ENCODE measurements at regions not wholly inside any gene's neighbourhood (a gene's known extent, or its start where the extent isn't known, plus 50 kb on each side); places are given as distances from the start of the nearest gene placed in this dataset.

DNA sequence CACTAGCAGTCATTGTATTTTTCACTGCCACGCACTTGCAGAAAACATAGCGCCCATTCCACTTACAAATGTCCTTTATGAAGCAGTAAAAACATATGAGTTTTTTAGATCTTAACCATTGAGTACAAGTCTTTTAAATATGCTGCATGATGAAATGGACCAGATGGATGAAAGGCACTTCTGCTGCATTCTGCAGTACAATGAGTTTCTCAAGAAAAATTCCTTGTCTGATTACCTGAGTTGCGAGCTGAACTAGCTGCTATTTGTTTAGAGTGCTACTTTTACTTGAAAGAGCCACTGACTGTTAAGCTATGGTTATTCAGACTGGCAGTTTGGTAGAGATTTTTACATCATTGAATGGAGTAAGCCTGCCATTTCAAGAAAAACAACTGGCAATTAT, 825.5 kb upstream of the ACVR2A start (continued):
- TF ChIP-seq, protein P1, sequence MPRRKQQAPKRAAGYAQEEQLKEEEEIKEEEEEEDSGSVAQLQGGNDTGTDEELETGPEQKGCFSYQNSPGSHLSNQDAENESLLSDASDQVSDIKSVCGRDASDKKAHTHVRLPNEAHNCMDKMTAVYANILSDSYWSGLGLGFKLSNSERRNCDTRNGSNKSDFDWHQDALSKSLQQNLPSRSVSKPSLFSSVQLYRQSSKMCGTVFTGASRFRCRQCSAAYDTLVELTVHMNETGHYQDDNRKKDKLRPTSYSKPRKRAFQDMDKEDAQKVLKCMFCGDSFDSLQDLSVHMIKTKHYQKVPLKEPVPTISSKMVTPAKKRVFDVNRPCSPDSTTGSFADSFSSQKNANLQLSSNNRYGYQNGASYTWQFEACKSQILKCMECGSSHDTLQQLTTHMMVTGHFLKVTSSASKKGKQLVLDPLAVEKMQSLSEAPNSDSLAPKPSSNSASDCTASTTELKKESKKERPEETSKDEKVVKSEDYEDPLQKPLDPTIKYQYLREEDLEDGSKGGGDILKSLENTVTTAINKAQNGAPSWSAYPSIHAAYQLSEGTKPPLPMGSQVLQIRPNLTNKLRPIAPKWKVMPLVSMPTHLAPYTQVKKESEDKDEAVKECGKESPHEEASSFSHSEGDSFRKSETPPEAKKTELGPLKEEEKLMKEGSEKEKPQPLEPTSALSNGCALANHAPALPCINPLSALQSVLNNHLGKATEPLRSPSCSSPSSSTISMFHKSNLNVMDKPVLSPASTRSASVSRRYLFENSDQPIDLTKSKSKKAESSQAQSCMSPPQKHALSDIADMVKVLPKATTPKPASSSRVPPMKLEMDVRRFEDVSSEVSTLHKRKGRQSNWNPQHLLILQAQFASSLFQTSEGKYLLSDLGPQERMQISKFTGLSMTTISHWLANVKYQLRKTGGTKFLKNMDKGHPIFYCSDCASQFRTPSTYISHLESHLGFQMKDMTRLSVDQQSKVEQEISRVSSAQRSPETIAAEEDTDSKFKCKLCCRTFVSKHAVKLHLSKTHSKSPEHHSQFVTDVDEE (CRISPR knock-in tag; IDR thresholded peaks at IDR 0.05), result no peak
- TF ChIP-seq RARB (CRISPR knock-in tag; IDR thresholded peaks at IDR 0.05) (no peak), TCF4 (CRISPR knock-in tag; IDR thresholded peaks at IDR 0.05; ENCODE audit: borderline replicate concordance) (no peak), CSDC2 (CRISPR knock-in tag; IDR thresholded peaks at IDR 0.05) (no peak)
- TF ChIP-seq, protein P2, sequence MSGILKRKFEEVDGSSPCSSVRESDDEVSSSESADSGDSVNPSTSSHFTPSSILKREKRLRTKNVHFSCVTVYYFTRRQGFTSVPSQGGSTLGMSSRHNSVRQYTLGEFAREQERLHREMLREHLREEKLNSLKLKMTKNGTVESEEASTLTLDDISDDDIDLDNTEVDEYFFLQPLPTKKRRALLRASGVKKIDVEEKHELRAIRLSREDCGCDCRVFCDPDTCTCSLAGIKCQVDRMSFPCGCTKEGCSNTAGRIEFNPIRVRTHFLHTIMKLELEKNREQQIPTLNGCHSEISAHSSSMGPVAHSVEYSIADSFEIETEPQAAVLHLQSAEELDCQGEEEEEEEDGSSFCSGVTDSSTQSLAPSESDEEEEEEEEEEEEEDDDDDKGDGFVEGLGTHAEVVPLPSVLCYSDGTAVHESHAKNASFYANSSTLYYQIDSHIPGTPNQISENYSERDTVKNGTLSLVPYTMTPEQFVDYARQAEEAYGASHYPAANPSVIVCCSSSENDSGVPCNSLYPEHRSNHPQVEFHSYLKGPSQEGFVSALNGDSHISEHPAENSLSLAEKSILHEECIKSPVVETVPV (CRISPR knock-in tag; IDR thresholded peaks at IDR 0.05), result no peak

DNA sequence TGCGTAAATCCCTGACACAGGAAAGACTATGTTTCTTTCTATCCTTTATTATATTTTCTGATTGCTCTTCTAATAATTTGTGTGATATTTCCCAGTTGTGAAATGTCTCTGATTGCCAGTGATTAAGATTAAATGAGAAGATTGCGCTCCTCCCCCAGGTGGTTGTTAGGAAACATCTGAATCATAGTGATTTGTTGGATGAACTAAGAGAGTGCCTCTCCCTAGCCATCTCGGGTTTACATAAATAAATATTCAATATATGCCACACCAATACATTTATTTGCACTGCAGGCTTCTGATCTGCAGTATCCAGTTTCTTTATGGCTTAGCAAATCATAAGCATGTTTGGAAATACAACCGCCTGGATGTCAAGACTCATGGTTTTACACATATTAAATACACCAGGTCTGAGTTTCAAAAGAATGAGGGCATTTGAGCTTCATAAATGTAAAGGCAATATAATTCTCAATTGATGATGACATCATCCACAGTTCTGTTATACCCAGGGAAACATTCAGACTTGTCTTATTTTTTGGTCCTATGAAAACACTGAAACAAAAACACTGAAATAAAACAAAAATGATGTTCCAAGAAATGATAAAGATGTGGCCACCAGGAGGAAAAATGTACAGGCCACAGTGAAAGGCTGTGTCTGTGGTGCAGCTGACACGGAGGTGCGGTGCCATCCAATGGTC, 826.7 kb upstream of the ACVR2A start:
- TF ChIP-seq SNAI2 (CRISPR knock-in tag; IDR thresholded peaks at IDR 0.05) (no peak), ZNF8 (CRISPR knock-in tag; IDR thresholded peaks at IDR 0.05) (no peak)
- ATAC-seq, result no peak

DNA sequence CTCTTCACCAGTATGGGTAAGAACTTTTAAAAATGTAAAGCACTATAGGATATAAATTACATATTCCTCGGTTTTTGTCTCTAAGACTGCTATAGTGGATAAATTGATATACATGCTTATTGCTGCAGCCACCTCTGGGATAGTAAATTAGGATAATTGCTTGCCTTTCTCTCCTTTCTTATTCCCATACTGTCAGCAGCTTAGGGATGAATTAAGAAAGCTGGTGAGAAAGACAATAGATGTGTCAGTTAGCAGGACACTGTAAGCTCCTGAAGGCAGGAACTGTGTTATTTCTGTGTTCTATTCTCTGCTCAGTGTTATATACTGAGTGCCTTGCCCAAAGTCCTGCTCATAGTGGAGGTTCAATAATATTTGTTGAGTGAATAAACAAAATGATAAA, 828.6 kb upstream of the ACVR2A start:
- TF ChIP-seq ZC3H10 (CRISPR knock-in tag; IDR thresholded peaks at IDR 0.05) (no peak), TCF4 (CRISPR knock-in tag; IDR thresholded peaks at IDR 0.05; ENCODE audit: borderline replicate concordance) (no peak), ZNF565 (CRISPR knock-in tag; conservative IDR thresholded peaks at IDR 0.05; ENCODE audit: low read depth) (no peak), OSR1 (CRISPR knock-in tag; IDR thresholded peaks at IDR 0.05) (no peak), PPARA (CRISPR knock-in tag; IDR thresholded peaks at IDR 0.05; ENCODE audit: borderline replicate concordance) (no peak), CSDC2 (CRISPR knock-in tag; IDR thresholded peaks at IDR 0.05) (no peak), BACH2 (CRISPR knock-in tag; IDR thresholded peaks at IDR 0.05; ENCODE audit: borderline replicate concordance) (no peak), TOX (CRISPR knock-in tag; IDR thresholded peaks at IDR 0.05; ENCODE audit: borderline replicate concordance) (no peak), ISL1 (CRISPR knock-in tag; IDR thresholded peaks at IDR 0.05) (no peak), SNAI2 (CRISPR knock-in tag; IDR thresholded peaks at IDR 0.05) (no peak), ZNF8 (CRISPR knock-in tag; IDR thresholded peaks at IDR 0.05) (no peak), GLIS3 (CRISPR knock-in tag; IDR thresholded peaks at IDR 0.05) (no peak), ZFP3 (CRISPR knock-in tag; IDR thresholded peaks at IDR 0.05) (no peak), ESRRG (CRISPR knock-in tag; IDR thresholded peaks at IDR 0.05) (no peak), ARNTL (CRISPR knock-in tag; IDR thresholded peaks at IDR 0.05; ENCODE audit: borderline replicate concordance, low read depth) (no peak), ZFP30 (CRISPR knock-in tag; IDR thresholded peaks at IDR 0.05) (no peak)
- TF ChIP-seq, protein P3, sequence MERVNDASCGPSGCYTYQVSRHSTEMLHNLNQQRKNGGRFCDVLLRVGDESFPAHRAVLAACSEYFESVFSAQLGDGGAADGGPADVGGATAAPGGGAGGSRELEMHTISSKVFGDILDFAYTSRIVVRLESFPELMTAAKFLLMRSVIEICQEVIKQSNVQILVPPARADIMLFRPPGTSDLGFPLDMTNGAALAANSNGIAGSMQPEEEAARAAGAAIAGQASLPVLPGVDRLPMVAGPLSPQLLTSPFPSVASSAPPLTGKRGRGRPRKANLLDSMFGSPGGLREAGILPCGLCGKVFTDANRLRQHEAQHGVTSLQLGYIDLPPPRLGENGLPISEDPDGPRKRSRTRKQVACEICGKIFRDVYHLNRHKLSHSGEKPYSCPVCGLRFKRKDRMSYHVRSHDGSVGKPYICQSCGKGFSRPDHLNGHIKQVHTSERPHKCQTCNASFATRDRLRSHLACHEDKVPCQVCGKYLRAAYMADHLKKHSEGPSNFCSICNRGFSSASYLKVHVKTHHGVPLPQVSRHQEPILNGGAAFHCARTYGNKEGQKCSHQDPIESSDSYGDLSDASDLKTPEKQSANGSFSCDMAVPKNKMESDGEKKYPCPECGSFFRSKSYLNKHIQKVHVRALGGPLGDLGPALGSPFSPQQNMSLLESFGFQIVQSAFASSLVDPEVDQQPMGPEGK (CRISPR knock-in tag; IDR thresholded peaks at IDR 0.05; ENCODE audit: borderline replicate concordance), result no peak
- TF ChIP-seq, protein P1 (CRISPR knock-in tag; IDR thresholded peaks at IDR 0.05), result no peak
- TF ChIP-seq, protein P2 (CRISPR knock-in tag; IDR thresholded peaks at IDR 0.05), result no peak
- TF ChIP-seq, protein P4, sequence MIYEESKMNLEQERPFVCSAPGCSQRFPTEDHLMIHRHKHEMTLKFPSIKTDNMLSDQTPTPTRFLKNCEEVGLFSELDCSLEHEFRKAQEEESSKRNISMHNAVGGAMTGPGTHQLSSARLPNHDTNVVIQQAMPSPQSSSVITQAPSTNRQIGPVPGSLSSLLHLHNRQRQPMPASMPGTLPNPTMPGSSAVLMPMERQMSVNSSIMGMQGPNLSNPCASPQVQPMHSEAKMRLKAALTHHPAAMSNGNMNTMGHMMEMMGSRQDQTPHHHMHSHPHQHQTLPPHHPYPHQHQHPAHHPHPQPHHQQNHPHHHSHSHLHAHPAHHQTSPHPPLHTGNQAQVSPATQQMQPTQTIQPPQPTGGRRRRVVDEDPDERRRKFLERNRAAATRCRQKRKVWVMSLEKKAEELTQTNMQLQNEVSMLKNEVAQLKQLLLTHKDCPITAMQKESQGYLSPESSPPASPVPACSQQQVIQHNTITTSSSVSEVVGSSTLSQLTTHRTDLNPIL (CRISPR knock-in tag; IDR thresholded peaks at IDR 0.05; ENCODE audit: low read depth), result no peak
- no peak for ATAC-seq
